H9 (cell line): ENCODE measurements at regions not wholly inside any gene's neighbourhood (a gene's known extent, or its start where the extent isn't known, plus 50 kb on each side); places are given as distances from the start of the nearest gene placed in this dataset.

ENCODE experiments used
- DNase-seq: peaks from one replicate; pipeline ENCODE4 v3.0.0-alpha.2; 2017
- H2AFZ ChIP-seq: one replicate; pipeline ENCODE4 v1.6.1; 2013; ENCODE audit warnings: mild to moderate bottlenecking, low read length, control low read depth, moderate library complexity
- H2AK5ac ChIP-seq: 2 replicates; pipeline ENCODE4 v1.6.1; 2013; ENCODE audit warnings: low read length, control low read depth, mixed read lengths; ENCODE audit not compliant: insufficient read length
- H2BK120ac ChIP-seq: one replicate; pipeline ENCODE4 v1.6.1; 2013; ENCODE audit warnings: low read depth, mild to moderate bottlenecking, low read length, control low read depth, inconsistent platforms; ENCODE audit not compliant: poor library complexity, severe bottlenecking
- H2BK12ac ChIP-seq: 2 replicates; pipeline ENCODE4 v1.6.1; 2013; ENCODE audit warnings: low read length, control low read depth, mixed read lengths, low read depth; ENCODE audit not compliant: insufficient read length
- H2BK15ac ChIP-seq: 2 replicates; pipeline ENCODE4 v1.6.1; 2013; ENCODE audit warnings: low read depth, low read length, control low read depth
- H2BK20ac ChIP-seq: one replicate; pipeline ENCODE4 v1.6.1; 2013; ENCODE audit warnings: low read depth, mild to moderate bottlenecking, low read length, control low read depth, inconsistent platforms; ENCODE audit not compliant: poor library complexity, severe bottlenecking
- H2BK5ac ChIP-seq: 2 replicates; pipeline ENCODE4 v1.6.1; 2013; ENCODE audit warnings: low read length, control low read depth, mixed read lengths; ENCODE audit not compliant: insufficient read length
- H3K14ac ChIP-seq: 2 replicates; pipeline ENCODE4 v1.6.1; 2013; ENCODE audit warnings: low read length, control low read depth; ENCODE audit not compliant: insufficient read depth
- H3K18ac ChIP-seq: 2 replicates; pipeline ENCODE4 v1.6.1; 2013; ENCODE audit warnings: low read depth, mild to moderate bottlenecking, mixed read lengths, low read length, control low read depth; ENCODE audit not compliant: insufficient read length
- H3K23ac ChIP-seq: 2 replicates; pipeline ENCODE4 v1.6.1; 2013; ENCODE audit warnings: low read length, control low read depth, mixed read lengths, low read depth; ENCODE audit not compliant: insufficient read length
- H3K23me2 ChIP-seq: 2 replicates; pipeline ENCODE4 v1.6.1; 2013; ENCODE audit warnings: low read depth, mild to moderate bottlenecking, mixed read lengths, low read length, control low read depth; ENCODE audit not compliant: insufficient read length, poor library complexity, severe bottlenecking
- H3K27ac ChIP-seq: 2 replicates; pipeline ENCODE4 v1.5.1; 2013; ENCODE audit warnings: low read length, control low read depth, mixed read lengths, low read depth; ENCODE audit not compliant: insufficient read length
- H3K27me3 ChIP-seq: 2 replicates; pipeline ENCODE4 v1.6.1; 2013; ENCODE audit warnings: low read length, control low read depth, inconsistent platforms; ENCODE audit not compliant: insufficient read depth
- H3K4ac ChIP-seq: 2 replicates; pipeline ENCODE4 v1.6.1; 2013; ENCODE audit warnings: low read depth, mild to moderate bottlenecking, control low read depth, inconsistent platforms, low read length, moderate library complexity
- H3K4me1 ChIP-seq: 2 replicates; pipeline ENCODE4 v1.6.1; 2013; ENCODE audit warnings: low read length, control low read depth, inconsistent platforms; ENCODE audit not compliant: insufficient read depth
- H3K4me2 ChIP-seq: 2 replicates; pipeline ENCODE4 v1.6.1; 2013; ENCODE audit warnings: low read length, control low read depth, mixed read lengths; ENCODE audit not compliant: insufficient read length, insufficient read depth
- H3K56ac ChIP-seq: 2 replicates; pipeline ENCODE4 v1.6.1; 2013; ENCODE audit warnings: low read depth, mild to moderate bottlenecking, mixed read lengths, low read length, control low read depth; ENCODE audit not compliant: insufficient read length
- H3K79me1 ChIP-seq: 2 replicates; pipeline ENCODE4 v1.6.1; 2013; ENCODE audit warnings: low read depth, mild to moderate bottlenecking, moderate library complexity, low read length, control low read depth, inconsistent platforms; ENCODE audit not compliant: insufficient read depth, poor library complexity, severe bottlenecking
- H3K79me2 ChIP-seq: 2 replicates; pipeline ENCODE4 v1.6.1; 2013; ENCODE audit warnings: low read length, control low read depth, inconsistent platforms; ENCODE audit not compliant: insufficient read depth
- H3K9ac ChIP-seq: 2 replicates; pipeline ENCODE4 v1.6.1; 2013; ENCODE audit warnings: low read length, control low read depth, mixed read lengths; ENCODE audit not compliant: insufficient read length; ENCODE audit errors: extremely low read depth
- H3K9me3 ChIP-seq: one replicate; pipeline ENCODE4 v1.6.1; 2013; ENCODE audit warnings: low read depth, low read length, inconsistent platforms; ENCODE audit not compliant: control insufficient read depth
- H3T11ph ChIP-seq: one replicate; pipeline ENCODE4 v1.6.1; 2013; ENCODE audit warnings: mild to moderate bottlenecking, low read length, control low read depth, inconsistent platforms
- H4K20me1 ChIP-seq: one replicate; pipeline ENCODE4 v1.6.1; 2013; ENCODE audit not compliant: control insufficient read depth, insufficient read length, insufficient read depth
- H4K5ac ChIP-seq: 2 replicates; pipeline ENCODE4 v1.6.1; 2013; ENCODE audit warnings: low read depth, mild to moderate bottlenecking, mixed read lengths, low read length, control low read depth; ENCODE audit not compliant: insufficient read length
- H4K8ac ChIP-seq: replicated peaks from 2 replicates; pipeline ENCODE4 v1.6.1; 2013; ENCODE audit warnings: low read length, control low read depth, mixed read lengths, low read depth; ENCODE audit not compliant: insufficient read length
- H4K91ac ChIP-seq: 2 replicates; pipeline ENCODE4 v1.6.1; 2013; ENCODE audit warnings: low read depth, mild to moderate bottlenecking, moderate library complexity, mixed read lengths, low read length, control low read depth; ENCODE audit not compliant: insufficient read length
- H3K27ac Mint-ChIP-seq, 3 experiments: 2 replicates in 2 of 3; 3 replicates in 1 of 3; pipeline ENCODE4 v1.8.0; 2020 to 2021; ENCODE audit warnings: mixed read lengths in 3 of 3, mild to moderate bottlenecking in 1 of 3, moderate library complexity in 1 of 3
- H3K27me3 Mint-ChIP-seq: 2 replicates; pipeline ENCODE4 v1.8.0; 2021; ENCODE audit warnings: low read depth, mild to moderate bottlenecking, moderate library complexity, mixed read lengths
- H3K36me3 Mint-ChIP-seq, 3 experiments: 2 replicates in 2 of 3; 3 replicates in 1 of 3; pipeline ENCODE4 v1.8.0; 2020 to 2021; ENCODE audit warnings: low read depth in 3 of 3, mixed read lengths in 3 of 3; ENCODE audit not compliant: insufficient read depth in 1 of 3
- H3K4me1 Mint-ChIP-seq, 2 experiments: 2 replicates each; pipeline ENCODE4 v1.8.0; 2020; ENCODE audit warnings: mixed read lengths in 2 of 2
- H3K4me3 Mint-ChIP-seq, 2 experiments: 2 replicates in 1 of 2; 3 replicates in 1 of 2; pipeline ENCODE4 v1.8.0; 2020 to 2021; ENCODE audit warnings: mild to moderate bottlenecking in 2 of 2, mixed read lengths in 2 of 2, moderate library complexity in 1 of 2
- H3K9me3 Mint-ChIP-seq, 2 experiments: 2 replicates in 1 of 2; 3 replicates in 1 of 2; pipeline ENCODE4 v1.8.0; 2020; ENCODE audit warnings: mild to moderate bottlenecking in 2 of 2, mixed read lengths in 2 of 2, moderate library complexity in 1 of 2
- CTCF ChIP-seq: fragments of 200-600 bp; sonication (generic); conservative IDR thresholded peaks from 3 replicates; pipeline ENCODE4 v1.8.0; 2021; ENCODE audit warnings: antibody characterized with exemption, mild to moderate bottlenecking
- WGBS: extraction: QIAGEN DNeasy Blood & Tissue Kit; methylation state at CpG from one replicate; pipeline ENCODE4 v1.1.7; 2013; ENCODE audit warnings: missing lambda C conversion rate, low lambda C conversion rate, mixed read lengths; ENCODE audit not compliant: insufficient read length; ENCODE audit errors: extremely low coverage; 5-methylcytosine and 5-hydroxymethylcytosine counted together

GRCh38 chr1:57721001-57721400 lies 297.1 kb upstream of the DAB1 start:
- Histone ChIP-seq H3K27ac (no peak overlapping the region), H2BK15ac (no peak overlapping the region), H2BK120ac (no peak overlapping the region)

More at GRCh38 chr1:57721001-57721400, 297.1 kb upstream of the DAB1 start:
- Histone ChIP-seq H2BK12ac (no peak overlapping the region), H3K23me2 (no peaks in the 10 kb centered on the region), H4K20me1 (no peaks in the 10 kb centered on the region), H2AK5ac (no peak overlapping the region), H4K91ac (no peak overlapping the region), H3K79me2 (no peaks in the 10 kb centered on the region), H3K4me2 (no peak overlapping the region), H3K79me1 (no peaks in the 10 kb centered on the region), H3K18ac (no peak overlapping the region), H3K23ac (no peak overlapping the region), H2BK5ac (no peak overlapping the region), H3K56ac (no peak overlapping the region), H3K9me3 (no peaks in the 10 kb centered on the region), H2AFZ (no peak overlapping the region), H2BK20ac (no peak overlapping the region), H3K4ac (no peak overlapping the region), H4K8ac (no peak overlapping the region), H4K5ac (no peak overlapping the region), H3T11ph (no peak overlapping the region), H3K14ac (no peak overlapping the region), H3K27me3 (no peaks in the 10 kb centered on the region), H3K9ac (no peak overlapping the region), H3K4me1 (peaks cover 6% of the 10 kb centered on the region)
- Mint-ChIP-seq H3K27me3 (no peaks in the 10 kb centered on the region), H3K4me1 (peaks cover 29 to 32% of the 10 kb centered on the region in 2 experiments), H3K27ac (no peak overlapping the region), H3K9me3 (no peaks in the 10 kb centered on the region), H3K4me3 (no peak overlapping the region), H3K36me3 (no peaks in the 10 kb centered on the region)
- WGBS, result no CpG with 5 or more reads among the region's 2 CpGs
- TF ChIP-seq CTCF, result no peak
- DNase-seq, result no peak
